HG03558 (cell line): ENCODE measurements at regions not wholly inside any gene's neighbourhood (a gene's known extent, or its start where the extent isn't known, plus 50 kb on each side); places are given as distances from the start of the nearest gene placed in this dataset.
"Not testable (repeated sequence)": the region's sequence is repeated elsewhere in the genome, so short reads cannot be mapped to it uniquely, and the experiment has no call there.

Source experiments
- ATAC-seq: cut with Tn5 transposase; IDR thresholded peaks from one replicate; pipeline ENCODE4 v1.9.1; 2021; ENCODE audit warnings: moderate number of reproducible peaks; ENCODE audit not compliant: unreplicated experiment; ENCODE audit errors: extremely low read depth

- no peak for ATAC-seq
These were observed 125.1 kb upstream of the RREB1 start for GRCh38 chr6:6982663-6983062.

DNA sequence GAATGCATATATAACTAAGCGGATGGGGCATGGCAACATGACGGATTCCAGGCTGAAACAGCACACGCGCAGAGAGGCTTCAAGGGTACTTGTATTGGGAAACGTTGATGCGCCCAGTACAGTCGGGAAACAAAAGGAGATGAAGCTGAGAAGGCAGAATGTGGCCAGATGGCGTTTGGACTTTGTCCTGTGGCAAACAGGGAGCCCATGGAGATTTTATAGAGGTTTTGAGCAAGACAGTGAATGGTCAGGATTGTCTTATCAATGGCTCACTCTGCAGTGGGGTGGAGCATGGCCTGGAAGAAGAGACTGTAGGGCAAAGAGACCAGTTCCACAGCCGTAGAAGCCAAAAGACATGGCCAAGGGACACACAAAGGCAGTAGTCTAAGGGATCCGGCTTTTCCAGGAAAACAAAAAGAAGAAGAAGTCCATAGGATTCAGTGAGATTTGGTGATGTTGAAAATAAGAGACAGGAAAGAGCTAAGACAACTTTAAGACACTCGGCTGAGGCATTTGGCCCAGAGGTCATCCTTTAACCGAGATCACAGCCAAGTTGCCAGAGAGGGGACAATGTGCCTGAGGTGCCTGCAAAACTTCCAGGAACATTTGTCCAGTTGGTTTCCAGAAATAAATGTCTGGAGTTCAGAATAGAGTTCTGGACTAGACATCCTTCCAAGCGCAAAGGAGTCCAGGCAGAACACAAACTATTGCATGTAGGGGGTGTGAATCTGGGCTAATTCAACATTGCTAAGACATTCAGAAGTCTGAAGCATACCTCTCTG lies 123.0 kb upstream of the RREB1 start:
- no peak for ATAC-seq

- ATAC-seq: no peak
These were observed 121.4 kb upstream of the RREB1 start for GRCh38 chr6:6986344-6986743.

- no peak for ATAC-seq
These were observed 120.0 kb upstream of the RREB1 start for GRCh38 chr6:6987749-6988148.

DNA sequence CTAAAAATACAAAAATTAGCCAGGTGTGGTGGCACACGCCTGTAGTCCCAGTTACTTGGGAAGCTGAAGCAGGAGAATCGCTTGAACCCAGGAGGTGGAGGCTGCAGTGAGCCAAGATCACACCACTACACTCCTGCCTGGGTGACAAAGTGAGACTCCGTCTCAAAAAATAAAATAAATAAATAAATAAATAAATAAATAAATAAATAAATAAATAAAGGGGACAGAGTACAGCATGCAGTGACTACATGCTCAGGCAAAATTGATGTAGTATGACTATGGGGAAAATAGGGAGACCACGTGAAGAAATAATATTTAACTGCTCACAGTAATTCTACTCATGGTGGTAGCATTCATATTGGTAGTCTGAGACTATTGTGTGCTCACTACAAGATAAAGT lies 117.7 kb upstream of the RREB1 start:
- ATAC-seq: not testable (repeated sequence)

DNA sequence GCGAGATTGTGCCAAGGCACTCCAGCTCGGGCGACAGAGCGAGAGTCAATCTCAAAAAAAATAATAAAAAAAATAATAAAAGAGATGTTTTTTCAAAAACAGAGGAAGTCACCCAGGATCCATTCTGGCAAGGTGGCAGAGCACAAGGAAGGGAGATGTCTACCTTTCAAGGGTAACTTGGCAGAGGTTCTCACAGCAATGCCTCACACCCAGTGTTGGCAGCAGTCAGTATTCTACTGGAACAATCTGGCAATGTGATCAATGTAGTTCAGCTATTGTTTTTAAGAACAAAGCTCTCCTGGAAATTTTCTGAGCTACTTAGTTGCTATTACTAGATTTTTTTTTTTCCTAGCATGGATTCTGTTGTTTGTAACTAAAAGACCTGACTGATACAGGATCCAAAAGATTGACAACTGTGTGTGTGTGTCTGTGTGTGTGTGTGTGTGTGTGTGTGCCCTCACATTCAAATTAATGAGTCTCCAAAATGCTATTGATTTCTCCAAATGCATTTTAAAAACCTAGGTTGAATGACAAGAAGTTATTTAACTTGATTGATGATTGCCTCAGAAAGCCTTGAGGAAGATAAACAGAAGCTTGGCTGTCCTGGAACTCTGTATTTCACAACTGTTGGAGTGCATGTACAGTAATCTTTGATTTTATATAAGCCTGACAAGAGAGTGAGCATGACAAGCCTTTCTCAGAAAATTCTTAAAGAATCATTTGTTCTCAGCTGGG lies 114.1 kb upstream of the RREB1 start:
- ATAC-seq: no peak

GRCh38 chr6:6994796-6995195 lies 113.0 kb upstream of the RREB1 start:
- no peak for ATAC-seq

- no peak for ATAC-seq
These were observed 112.4 kb upstream of the RREB1 start for GRCh38 chr6:6995328-6995727.

DNA sequence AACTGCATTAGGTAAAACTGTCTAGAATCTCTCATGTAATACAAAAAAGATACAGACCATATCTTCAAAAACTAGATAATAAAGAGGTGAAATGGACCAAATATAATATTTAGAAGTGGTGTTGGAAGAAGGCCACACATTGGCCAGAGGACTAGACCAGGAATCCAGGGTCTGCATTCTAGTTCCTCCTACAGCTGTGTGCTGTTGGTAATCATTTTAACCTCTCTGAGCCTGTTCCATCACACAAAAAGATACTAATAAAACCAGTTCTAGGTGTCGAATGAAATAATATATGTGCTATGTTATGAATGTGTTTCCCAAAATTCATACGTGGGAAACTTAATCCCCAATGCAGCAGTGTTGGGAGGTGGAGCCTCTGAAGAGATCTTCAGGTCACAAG lies 111.6 kb upstream of the RREB1 start:
- no peak for ATAC-seq

DNA sequence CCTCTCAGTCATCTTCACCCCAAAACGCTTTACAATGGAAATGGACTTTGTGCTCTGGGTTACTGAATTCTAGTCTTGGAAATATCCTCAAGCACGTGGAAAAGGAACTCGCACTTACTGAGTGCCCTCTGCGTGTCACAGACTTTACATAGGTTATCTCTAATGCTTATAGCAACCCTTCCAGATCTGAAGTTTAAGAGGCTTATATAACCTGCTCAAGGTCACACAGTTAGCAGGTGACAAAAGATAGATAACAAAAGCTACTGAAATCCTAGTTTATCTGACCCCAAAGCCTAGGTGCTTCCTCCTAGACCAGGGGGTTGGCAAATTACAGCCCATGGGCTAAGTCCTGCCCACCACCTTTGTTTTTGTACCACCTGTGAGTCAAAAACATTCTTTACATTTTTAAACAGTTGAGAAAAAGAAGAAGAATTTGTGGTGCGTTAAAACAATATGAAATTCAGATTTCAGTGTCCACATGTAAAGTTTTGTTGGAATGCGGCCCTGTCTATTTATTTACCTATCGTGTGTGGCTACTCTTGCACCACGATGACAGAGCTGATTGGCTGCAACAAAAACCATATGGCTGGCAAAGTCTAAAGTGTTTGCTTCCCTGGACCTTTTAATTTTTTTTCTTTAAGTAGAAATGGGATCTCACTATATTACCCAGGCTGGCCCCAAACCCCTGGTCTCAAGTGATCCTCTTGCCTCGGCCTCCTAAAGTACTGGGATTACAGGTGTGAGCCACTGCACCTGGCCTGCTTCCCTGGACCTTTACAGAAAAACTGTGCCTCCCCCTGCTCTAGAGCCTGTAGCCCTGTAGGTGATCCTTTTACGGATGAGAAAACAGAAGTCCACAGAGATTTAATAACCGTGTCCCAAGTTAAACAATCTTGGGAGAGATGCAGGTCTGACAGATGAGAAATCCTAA lies 110.2 kb upstream of the RREB1 start:
- ATAC-seq: no peak

GRCh38 chr6:6998194-6998569 lies 109.6 kb upstream of the RREB1 start:
- ATAC-seq: no peak

DNA sequence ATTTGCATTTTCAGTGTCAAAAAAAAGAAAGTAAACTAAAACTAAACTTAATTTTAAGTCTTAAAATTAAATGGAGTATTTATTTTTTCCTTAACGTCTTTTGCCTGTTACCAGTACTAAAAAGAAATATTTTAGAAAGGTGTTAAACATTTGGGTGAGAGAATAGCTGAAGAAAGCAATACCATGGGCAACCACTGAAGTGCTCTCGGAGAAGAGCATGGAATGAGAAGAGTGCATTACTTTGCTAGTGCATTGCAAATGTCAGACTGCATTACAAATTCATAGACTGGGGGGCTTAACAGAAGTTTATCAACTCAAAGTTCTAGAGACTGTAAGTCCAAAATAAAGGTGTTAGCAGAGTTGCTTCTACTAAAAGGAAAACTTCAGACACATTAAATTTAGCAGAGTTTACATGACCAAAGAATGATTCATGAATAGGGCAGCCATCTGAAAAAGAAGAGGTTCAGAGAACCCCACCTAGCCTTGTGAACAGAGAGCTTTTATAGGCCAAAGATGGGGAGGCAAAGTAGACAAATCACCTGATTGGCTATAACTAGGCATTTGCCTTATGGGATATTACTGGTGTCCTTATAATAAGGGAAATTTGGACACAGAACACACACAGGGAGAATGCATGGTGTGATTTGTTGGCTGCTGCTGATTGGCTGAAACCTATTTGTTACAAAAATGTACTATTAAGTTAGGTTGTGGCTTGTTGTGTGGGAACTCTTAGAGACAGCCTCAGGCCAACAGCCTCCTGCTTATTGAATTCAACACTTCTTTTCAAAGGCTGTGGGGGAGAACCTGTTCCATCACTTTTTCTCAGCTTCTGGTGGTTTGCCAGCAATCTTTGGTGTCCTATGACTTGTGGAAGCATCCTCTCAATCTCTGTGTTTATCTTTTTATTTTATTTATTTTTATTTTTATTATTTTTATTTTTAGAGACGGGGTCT lies 106.7 kb upstream of the RREB1 start:
- ATAC-seq: no peak

DNA sequence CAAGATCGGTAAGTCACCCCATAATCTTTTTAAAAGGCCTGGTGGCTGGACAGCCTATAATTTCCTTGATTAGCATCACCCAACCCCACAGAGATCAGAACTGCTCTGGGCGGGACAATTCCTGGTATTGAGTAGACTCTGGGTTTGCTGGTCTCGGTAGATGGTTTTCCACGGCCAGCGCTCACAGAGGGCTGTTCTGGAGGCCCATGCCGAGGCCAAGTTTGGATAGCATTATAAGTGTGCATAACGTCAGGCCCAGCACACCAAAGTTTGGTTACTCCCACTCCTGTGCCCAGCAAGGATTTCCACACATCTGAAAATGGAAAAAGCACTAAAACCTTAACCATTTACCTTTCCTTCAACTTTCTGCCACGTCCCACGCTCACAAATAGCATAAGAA lies 104.7 kb upstream of the RREB1 start:
- ATAC-seq: no peak

DNA sequence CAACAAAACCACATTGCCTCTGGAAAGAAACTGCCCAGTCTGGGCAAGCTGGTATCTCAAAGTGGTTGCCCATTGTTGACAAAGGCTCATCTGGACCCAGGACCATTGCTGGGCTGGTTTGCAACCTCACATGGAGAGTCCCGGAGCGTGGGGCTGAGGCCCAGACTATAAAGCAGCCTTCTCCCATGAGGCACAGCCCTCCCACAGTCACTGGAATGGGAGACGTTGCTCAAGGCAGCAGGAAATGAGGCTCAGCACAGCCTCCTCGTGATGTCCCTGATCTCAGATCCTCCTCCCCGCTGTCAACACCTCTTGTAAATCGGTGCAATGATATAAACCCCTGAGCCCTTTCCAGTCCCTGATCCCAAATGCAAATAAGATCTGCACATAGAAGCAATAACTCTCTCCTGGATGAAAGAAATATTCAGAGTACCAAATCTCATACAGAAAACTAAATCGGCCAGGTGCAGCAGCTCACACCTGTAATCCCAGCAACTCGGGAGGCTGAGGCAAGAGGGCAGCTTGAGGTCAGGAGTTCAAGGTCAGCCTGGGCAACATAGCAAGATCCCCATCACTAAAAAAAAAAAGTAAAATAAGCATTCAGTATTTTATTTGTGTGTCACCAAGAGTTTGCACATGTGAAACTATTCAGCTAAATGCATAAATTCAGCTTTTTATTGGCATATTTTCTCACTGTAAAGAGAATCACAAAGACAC lies 103.0 kb upstream of the RREB1 start:
- no peak for ATAC-seq

GRCh38 chr6:7006515-7007191 lies 101.1 kb upstream of the RREB1 start:
- no peak for ATAC-seq

- ATAC-seq: no peak
These were observed 99.2 kb upstream of the RREB1 start for GRCh38 chr6:7008451-7008988.

DNA sequence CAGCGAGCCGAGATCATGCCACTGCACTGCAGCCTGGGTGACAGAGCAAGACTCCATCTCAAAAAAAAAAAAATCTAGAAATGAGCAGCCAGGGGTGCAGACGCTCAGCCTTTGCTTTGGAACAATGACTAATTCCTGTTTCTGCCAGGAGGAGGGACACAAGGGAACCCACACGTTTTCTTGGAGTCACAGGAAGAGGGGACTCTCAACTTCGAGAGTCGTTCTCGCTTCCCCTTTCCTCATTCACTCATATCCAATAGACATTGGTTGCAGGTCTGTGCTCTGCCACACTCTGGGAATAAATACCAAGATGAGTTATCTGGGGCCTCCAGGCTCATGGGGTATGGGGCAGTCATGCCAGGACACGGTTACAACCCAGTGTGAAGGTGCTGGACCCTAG lies 91.5 kb upstream of the RREB1 start:
- ATAC-seq: no peak

- no peak for ATAC-seq
These were observed 86.5 kb upstream of the RREB1 start for GRCh38 chr6:7021301-7021700.
